ENCODE measurements at regions not wholly inside any gene's neighbourhood (a gene's known extent, or its start where the extent isn't known, plus 50 kb on each side); places are given as distances from the start of the nearest gene placed in this dataset.
"Not testable (repeated sequence)": the region's sequence is repeated elsewhere in the genome, so short reads cannot be mapped to it uniquely, and the experiment has no call there.

- DNase-seq: no peak
Observed at GRCh38 chr11:103585401-103585800, 451.0 kb upstream of the DDI1 start.

GRCh38 chr11:103585911-103586310, 450.5 kb upstream of the DDI1 start:
- no peak for DNase-seq

- no peak for DNase-seq
Observed at GRCh38 chr11:103586756-103587155, 449.7 kb upstream of the DDI1 start.

GRCh38 chr11:103587901-103588788, 448.3 kb upstream of the DDI1 start:
- no peak for DNase-seq

- no peak for DNase-seq
Observed at GRCh38 chr11:103591554-103591953, 444.9 kb upstream of the DDI1 start.

GRCh38 chr11:103594283-103594682, 442.2 kb upstream of the DDI1 start:
- no peak for DNase-seq

GRCh38 chr11:103596315-103596714, 440.1 kb upstream of the DDI1 start:
- DNase-seq: no peak

- DNase-seq: peak in 1 of 5 experiments; percentile 35
Observed at GRCh38 chr11:103601225-103601846, 435.1 kb upstream of the DDI1 start.

- DNase-seq: no peak
Observed at GRCh38 chr11:103602840-103603239, 433.6 kb upstream of the DDI1 start.

GRCh38 chr11:103604310-103604709, 432.1 kb upstream of the DDI1 start:
- no peak for DNase-seq

- no peak for DNase-seq
Observed at GRCh38 chr11:103608566-103608965, 427.9 kb upstream of the DDI1 start.

- DNase-seq: no peak
Observed at GRCh38 chr11:103609117-103610066, 427.0 kb upstream of the DDI1 start.

- no peak for DNase-seq
Observed at GRCh38 chr11:103610435-103610834, 426.0 kb upstream of the DDI1 start.

- not testable (repeated sequence) for DNase-seq
Observed at GRCh38 chr11:103611526-103612260, 424.7 kb upstream of the DDI1 start.

GRCh38 chr11:103612451-103612850, 424.0 kb upstream of the DDI1 start:
- DNase-seq: not testable (repeated sequence)

- not testable (repeated sequence) for DNase-seq
Observed at GRCh38 chr11:103616586-103616985, 419.9 kb upstream of the DDI1 start.

- DNase-seq: no peak
Observed at GRCh38 chr11:103618528-103618927, 417.9 kb upstream of the DDI1 start.

GRCh38 chr11:103619480-103619879, 417.0 kb upstream of the DDI1 start:
- DNase-seq: peak in 1 of 5 experiments; percentile 43

GRCh38 chr11:103619938-103620337, 416.5 kb upstream of the DDI1 start:
- DNase-seq: peak in 1 of 5 experiments; percentile 19

- DNase-seq: no peak
Observed at GRCh38 chr11:103622296-103622695, 414.1 kb upstream of the DDI1 start.

GRCh38 chr11:103623933-103624332, 412.5 kb upstream of the DDI1 start:
- peak in 1 of 5 experiments; percentile 45 for DNase-seq

Data from T-helper 2 cell (primary cell).